OCI-LY7 (cell line): ENCODE measurements at regions not wholly inside any gene's neighbourhood (a gene's known extent, or its start where the extent isn't known, plus 50 kb on each side); places are given as distances from the start of the nearest gene placed in this dataset.

Experiments
- EZH2phosphoT487 ChIP-seq: fragments of 200-600 bp; sonication (generic); IDR thresholded peaks from 2 replicates; pipeline ENCODE4 v1.6.1; 2018; ENCODE audit warnings: low read depth, borderline replicate concordance, mild to moderate bottlenecking, mixed run types, antibody characterized with exemption, low read length, moderate library complexity, mixed read lengths
- TF ChIP-seq, protein P1 (sequence below): fragments of 200-600 bp; sonication (generic); conservative IDR thresholded peaks from 2 replicates; pipeline ENCODE4 v1.5.1; 2014; ENCODE audit warnings: mild to moderate bottlenecking, antibody characterized with exemption, low read length, moderate library complexity, mixed read lengths

DNA sequence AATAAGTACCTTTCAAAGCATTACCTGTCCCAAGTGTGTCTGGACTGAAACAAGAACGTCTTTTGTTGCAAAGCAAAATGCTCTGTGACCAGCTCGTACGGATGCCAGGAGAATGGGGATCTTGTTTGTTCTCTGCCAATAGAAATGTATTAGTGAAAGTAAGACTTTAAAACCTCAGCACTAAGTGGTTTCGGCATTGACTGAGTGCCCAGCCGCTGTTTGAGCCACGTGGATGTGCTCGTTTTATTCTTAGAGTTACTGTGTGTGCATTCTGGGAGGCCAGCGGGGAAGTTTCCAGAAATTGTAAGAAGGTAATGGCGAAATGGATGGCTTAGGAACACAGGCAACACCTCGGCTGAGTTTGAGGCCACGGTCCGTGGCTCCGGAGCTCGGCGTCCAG lies 117.1 kb upstream of the USP29 start:
- TF ChIP-seq, protein P1, sequence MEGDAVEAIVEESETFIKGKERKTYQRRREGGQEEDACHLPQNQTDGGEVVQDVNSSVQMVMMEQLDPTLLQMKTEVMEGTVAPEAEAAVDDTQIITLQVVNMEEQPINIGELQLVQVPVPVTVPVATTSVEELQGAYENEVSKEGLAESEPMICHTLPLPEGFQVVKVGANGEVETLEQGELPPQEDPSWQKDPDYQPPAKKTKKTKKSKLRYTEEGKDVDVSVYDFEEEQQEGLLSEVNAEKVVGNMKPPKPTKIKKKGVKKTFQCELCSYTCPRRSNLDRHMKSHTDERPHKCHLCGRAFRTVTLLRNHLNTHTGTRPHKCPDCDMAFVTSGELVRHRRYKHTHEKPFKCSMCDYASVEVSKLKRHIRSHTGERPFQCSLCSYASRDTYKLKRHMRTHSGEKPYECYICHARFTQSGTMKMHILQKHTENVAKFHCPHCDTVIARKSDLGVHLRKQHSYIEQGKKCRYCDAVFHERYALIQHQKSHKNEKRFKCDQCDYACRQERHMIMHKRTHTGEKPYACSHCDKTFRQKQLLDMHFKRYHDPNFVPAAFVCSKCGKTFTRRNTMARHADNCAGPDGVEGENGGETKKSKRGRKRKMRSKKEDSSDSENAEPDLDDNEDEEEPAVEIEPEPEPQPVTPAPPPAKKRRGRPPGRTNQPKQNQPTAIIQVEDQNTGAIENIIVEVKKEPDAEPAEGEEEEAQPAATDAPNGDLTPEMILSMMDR = no peak
- no peak for TF ChIP-seq EZH2phosphoT487
